ENCODE measurements at regions not wholly inside any gene's neighbourhood (a gene's known extent, or its start where the extent isn't known, plus 50 kb on each side); places are given as distances from the start of the nearest gene placed in this dataset.

DNA sequence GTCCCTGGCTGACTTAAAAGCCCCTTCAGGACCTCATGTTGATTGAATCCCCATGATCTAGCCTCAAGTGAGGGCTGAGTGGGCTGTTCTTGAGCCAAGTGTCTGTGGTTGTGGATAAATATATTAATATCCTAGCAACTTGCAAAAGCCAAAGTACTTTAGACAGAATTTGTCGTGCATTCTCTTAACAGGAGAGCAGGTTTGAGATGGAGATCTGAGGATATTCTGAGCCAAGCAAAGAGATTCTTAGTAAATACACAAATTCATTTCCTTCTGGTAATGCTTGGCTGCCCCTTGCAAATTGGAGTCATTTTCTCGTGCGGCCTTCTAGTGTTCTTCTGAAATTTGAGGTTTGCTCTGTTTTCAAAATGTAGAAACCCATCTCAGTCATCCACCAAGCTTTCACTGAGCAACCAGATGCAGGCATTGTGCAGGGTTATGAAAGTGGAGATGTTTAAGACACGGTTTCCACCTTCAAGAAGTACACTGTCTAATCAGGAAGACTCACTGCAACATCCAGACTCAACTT, 242.1 kb upstream of the JUN start:
- Histone ChIP-seq H2AFZ (ENCODE audit: low read depth, low read length) (no peak overlapping the region), H3K27me3 (ENCODE audit: insufficient read depth, low read depth, low read length) (no peaks in the 10 kb centered on the region), H3K9me2 (ENCODE audit: insufficient read depth, low read length) (no peaks in the 10 kb centered on the region), H3K9me3 (ENCODE audit: low read length) (no peaks in the 10 kb centered on the region), H3F3A (ENCODE audit: insufficient read depth, low read length, poor library complexity, severe bottlenecking) (no peaks in the 10 kb centered on the region), H3K36me3 (ENCODE audit: insufficient read depth, low read length) (no peaks in the 10 kb centered on the region), H3K27ac (ENCODE audit: low read length) (no peak overlapping the region), H3K4me2 (ENCODE audit: low read length) (no peak overlapping the region), H3K4me3 (ENCODE audit: low read length) (no peak overlapping the region), H3K79me2 (replicated peaks; ENCODE audit: insufficient read depth, low read length) (no peaks in the 10 kb centered on the region), H3K9ac (ENCODE audit: low read length) (no peak overlapping the region), H4K20me1 (ENCODE audit: insufficient read depth) (no peaks in the 10 kb centered on the region)
- TF ChIP-seq EP300 (conservative IDR thresholded peaks at IDR 0.05; ENCODE audit: poor library complexity, severe bottlenecking): no peak
- TF ChIP-seq TAF1 (IDR thresholded peaks at IDR 0.05; ENCODE audit: low read depth): no peak
- TF ChIP-seq SMC3 (conservative IDR thresholded peaks at IDR 0.05; ENCODE audit: poor library complexity): no peak
- TF ChIP-seq, protein P1, sequence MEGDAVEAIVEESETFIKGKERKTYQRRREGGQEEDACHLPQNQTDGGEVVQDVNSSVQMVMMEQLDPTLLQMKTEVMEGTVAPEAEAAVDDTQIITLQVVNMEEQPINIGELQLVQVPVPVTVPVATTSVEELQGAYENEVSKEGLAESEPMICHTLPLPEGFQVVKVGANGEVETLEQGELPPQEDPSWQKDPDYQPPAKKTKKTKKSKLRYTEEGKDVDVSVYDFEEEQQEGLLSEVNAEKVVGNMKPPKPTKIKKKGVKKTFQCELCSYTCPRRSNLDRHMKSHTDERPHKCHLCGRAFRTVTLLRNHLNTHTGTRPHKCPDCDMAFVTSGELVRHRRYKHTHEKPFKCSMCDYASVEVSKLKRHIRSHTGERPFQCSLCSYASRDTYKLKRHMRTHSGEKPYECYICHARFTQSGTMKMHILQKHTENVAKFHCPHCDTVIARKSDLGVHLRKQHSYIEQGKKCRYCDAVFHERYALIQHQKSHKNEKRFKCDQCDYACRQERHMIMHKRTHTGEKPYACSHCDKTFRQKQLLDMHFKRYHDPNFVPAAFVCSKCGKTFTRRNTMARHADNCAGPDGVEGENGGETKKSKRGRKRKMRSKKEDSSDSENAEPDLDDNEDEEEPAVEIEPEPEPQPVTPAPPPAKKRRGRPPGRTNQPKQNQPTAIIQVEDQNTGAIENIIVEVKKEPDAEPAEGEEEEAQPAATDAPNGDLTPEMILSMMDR (IDR thresholded peaks at IDR 0.05; ENCODE audit: poor library complexity, severe bottlenecking): no peak

DNA sequence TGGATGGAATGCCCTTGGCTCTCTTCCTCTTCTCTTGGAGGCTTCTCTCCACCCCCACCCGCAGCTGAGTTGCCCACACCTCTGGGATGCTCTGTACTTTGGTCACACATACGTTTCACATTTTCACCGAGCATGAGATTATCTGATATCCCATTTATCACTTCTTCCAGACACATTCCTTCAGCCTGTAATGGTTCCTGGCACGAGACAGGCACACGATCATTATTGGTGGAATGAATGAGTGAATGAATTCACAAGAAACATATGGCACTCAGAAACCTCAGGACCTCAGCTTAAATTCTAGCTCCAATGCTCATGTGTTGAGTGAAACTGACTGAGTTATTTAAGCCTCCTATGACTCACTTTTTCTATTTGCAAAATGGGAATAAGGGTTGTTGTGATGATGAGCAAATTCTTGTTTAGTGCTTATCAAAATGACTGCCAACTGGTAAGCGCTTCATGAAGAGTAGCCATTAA, 242.7 kb upstream of the JUN start:
- H3K27me3 ChIP-seq (ENCODE audit: insufficient read depth, low read depth, low read length): no peaks in the 10 kb centered on the region
- no peaks in the 10 kb centered on the region for H3K36me3 ChIP-seq (ENCODE audit: insufficient read depth, low read length)
- no peak overlapping the region for H3K27ac ChIP-seq (ENCODE audit: low read length)
- H3K4me3 ChIP-seq (ENCODE audit: low read length): no peak overlapping the region
- H3K9me3 ChIP-seq (ENCODE audit: low read length): no peaks in the 10 kb centered on the region
- no peaks in the 10 kb centered on the region for H3K9me2 ChIP-seq (ENCODE audit: insufficient read depth, low read length)
- no peaks in the 10 kb centered on the region for H3K79me2 ChIP-seq (replicated peaks; ENCODE audit: insufficient read depth, low read length)
- no peak overlapping the region for H2AFZ ChIP-seq (ENCODE audit: low read depth, low read length)
- H3K9ac ChIP-seq (ENCODE audit: low read length): no peak overlapping the region
- no peaks in the 10 kb centered on the region for H3F3A ChIP-seq (ENCODE audit: insufficient read depth, low read length, poor library complexity, severe bottlenecking)
- no peak overlapping the region for H3K4me2 ChIP-seq (ENCODE audit: low read length)
- TF ChIP-seq MXI1 (conservative IDR thresholded peaks at IDR 0.05; ENCODE audit: poor library complexity, severe bottlenecking): no peak
- no peak for TF ChIP-seq TAF1 (IDR thresholded peaks at IDR 0.05; ENCODE audit: low read depth)
- TF ChIP-seq RAD21 (conservative IDR thresholded peaks at IDR 0.05): no peak
- TF ChIP-seq EZH2 (IDR thresholded peaks at IDR 0.05; ENCODE audit: borderline replicate concordance, insufficient read depth, low read length, poor library complexity, severe bottlenecking): no peak
- TF ChIP-seq POLR2AphosphoS5 (IDR thresholded peaks at IDR 0.05): no peak
- TF ChIP-seq SMC3 (conservative IDR thresholded peaks at IDR 0.05; ENCODE audit: poor library complexity): no peak
- no peak for TF ChIP-seq EP300 (conservative IDR thresholded peaks at IDR 0.05; ENCODE audit: poor library complexity, severe bottlenecking)
- TF ChIP-seq, protein P1 (IDR thresholded peaks at IDR 0.05; ENCODE audit: poor library complexity, severe bottlenecking): no peak
- TF ChIP-seq, protein P2, sequence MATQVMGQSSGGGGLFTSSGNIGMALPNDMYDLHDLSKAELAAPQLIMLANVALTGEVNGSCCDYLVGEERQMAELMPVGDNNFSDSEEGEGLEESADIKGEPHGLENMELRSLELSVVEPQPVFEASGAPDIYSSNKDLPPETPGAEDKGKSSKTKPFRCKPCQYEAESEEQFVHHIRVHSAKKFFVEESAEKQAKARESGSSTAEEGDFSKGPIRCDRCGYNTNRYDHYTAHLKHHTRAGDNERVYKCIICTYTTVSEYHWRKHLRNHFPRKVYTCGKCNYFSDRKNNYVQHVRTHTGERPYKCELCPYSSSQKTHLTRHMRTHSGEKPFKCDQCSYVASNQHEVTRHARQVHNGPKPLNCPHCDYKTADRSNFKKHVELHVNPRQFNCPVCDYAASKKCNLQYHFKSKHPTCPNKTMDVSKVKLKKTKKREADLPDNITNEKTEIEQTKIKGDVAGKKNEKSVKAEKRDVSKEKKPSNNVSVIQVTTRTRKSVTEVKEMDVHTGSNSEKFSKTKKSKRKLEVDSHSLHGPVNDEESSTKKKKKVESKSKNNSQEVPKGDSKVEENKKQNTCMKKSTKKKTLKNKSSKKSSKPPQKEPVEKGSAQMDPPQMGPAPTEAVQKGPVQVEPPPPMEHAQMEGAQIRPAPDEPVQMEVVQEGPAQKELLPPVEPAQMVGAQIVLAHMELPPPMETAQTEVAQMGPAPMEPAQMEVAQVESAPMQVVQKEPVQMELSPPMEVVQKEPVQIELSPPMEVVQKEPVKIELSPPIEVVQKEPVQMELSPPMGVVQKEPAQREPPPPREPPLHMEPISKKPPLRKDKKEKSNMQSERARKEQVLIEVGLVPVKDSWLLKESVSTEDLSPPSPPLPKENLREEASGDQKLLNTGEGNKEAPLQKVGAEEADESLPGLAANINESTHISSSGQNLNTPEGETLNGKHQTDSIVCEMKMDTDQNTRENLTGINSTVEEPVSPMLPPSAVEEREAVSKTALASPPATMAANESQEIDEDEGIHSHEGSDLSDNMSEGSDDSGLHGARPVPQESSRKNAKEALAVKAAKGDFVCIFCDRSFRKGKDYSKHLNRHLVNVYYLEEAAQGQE (IDR thresholded peaks at IDR 0.05; ENCODE audit: borderline replicate concordance): no peak
- H4K20me1 ChIP-seq (ENCODE audit: insufficient read depth): no peaks in the 10 kb centered on the region
